GM12878 (cell line): ENCODE measurements at regions not wholly inside any gene's neighbourhood (a gene's known extent, or its start where the extent isn't known, plus 50 kb on each side); places are given as distances from the start of the nearest gene placed in this dataset.

Experiments used
- ATAC-seq: fragments of 200-7000 bp; cut with Tn5 transposase; 3 replicates; pipeline ENCODE4 v1.9.1; 2020; ENCODE audit warnings: mild to moderate bottlenecking, moderate library complexity
- BruUV-seq: library from RNA; stranded (reverse); fragments of 400-500 nt; replicated peaks from 2 replicates; lab custom pipeline; 2021; lab: Mats Ljungman, UMichigan
- CTCF ChIA-PET: fragments of 300-600 bp; sonication (Branson Sonifier 250); formaldehyde crosslinking; extraction: SDS; loops from one replicate; lab custom pipeline; 2021; ENCODE audit warnings: inconsistent platforms; lab: Yijun Ruan, JAX
- POLR2A ChIA-PET: fragments of 350-600 bp; formaldehyde crosslinking; extraction: SDS; loops from one replicate; lab custom pipeline; 2021; ENCODE audit warnings: inconsistent platforms; lab: Charles Lee
- RAD21 ChIA-PET: fragments of 300-600 bp; sonication (Branson Sonifier 250); formaldehyde crosslinking; loops from one replicate; lab custom pipeline; 2023; ENCODE audit warnings: antibody characterized with exemption; ENCODE audit not compliant: unreplicated experiment; lab: Charles Lee
- SMC1A ChIA-PET: fragments of 300-600 bp; sonication (Branson Sonifier 250); formaldehyde crosslinking; loops from one replicate; lab custom pipeline; 2023; ENCODE audit not compliant: unreplicated experiment, uncharacterized antibody; lab: Charles Lee
- DNase-seq: peaks from one replicate; pipeline ENCODE4 v3.0.0-alpha.2; 2011; ENCODE audit warnings: low read depth, low spot score
- FAIRE-seq: peaks from 3 replicates; lab custom pipeline; 2011; peaks lifted over from hg19 to GRCh38; lab: Jason Lieb, UNC
- H2AFZ ChIP-seq: 2 replicates; pipeline ENCODE4 v1.6.0; 2011; ENCODE audit warnings: low read depth, low read length, control low read depth; ENCODE audit not compliant: control insufficient read depth
- H3K27ac ChIP-seq: 2 replicates; pipeline ENCODE4 v1.5.1; 2011; ENCODE audit warnings: control low read depth; ENCODE audit not compliant: control insufficient read depth, insufficient read depth
- H3K27me3 ChIP-seq, 2 experiments: replicated peaks in 1 of 2; 2 replicates each; pipeline versions ENCODE4 v1.6.0 to v1.6.1; 2011; ENCODE audit warnings: low read length in 1 of 2; ENCODE audit not compliant: control insufficient read depth in 2 of 2, insufficient read depth in 2 of 2
- H3K36me3 ChIP-seq, 2 experiments: 2 replicates each; pipeline ENCODE4 v1.5.1; 2011; ENCODE audit warnings: low read length in 1 of 2; ENCODE audit not compliant: control insufficient read depth in 2 of 2, insufficient read depth in 2 of 2
- H3K4me1 ChIP-seq: 2 replicates; pipeline ENCODE4 v1.6.1; 2011; ENCODE audit warnings: mild to moderate bottlenecking, low read length, moderate library complexity, mixed read lengths; ENCODE audit not compliant: control insufficient read depth, insufficient read depth
- H3K4me2 ChIP-seq: 2 replicates; pipeline ENCODE4 v1.6.0; 2011; ENCODE audit warnings: control low read depth; ENCODE audit not compliant: control insufficient read depth, insufficient read depth
- H3K4me3 ChIP-seq: fragments of 200-600 bp; sonication (generic); 2 replicates; pipeline ENCODE4 v1.5.1; 2016
- H3K79me2 ChIP-seq: 2 replicates; pipeline ENCODE4 v1.6.0; 2011; ENCODE audit warnings: low read length; ENCODE audit not compliant: control insufficient read depth, insufficient read depth
- H3K9ac ChIP-seq: 2 replicates; pipeline ENCODE4 v1.8.0; 2011; ENCODE audit warnings: low read length, control low read depth, mixed read lengths; ENCODE audit not compliant: control insufficient read depth, insufficient read depth
- H3K9me3 ChIP-seq: replicated peaks from 3 replicates; pipeline ENCODE4 v1.5.1; 2011; ENCODE audit warnings: mild to moderate bottlenecking, low read length; ENCODE audit not compliant: control insufficient read depth, insufficient read depth
- H4K20me1 ChIP-seq: 2 replicates; pipeline ENCODE4 v1.6.0; 2011; ENCODE audit not compliant: control insufficient read depth, insufficient read depth
- BMI1 ChIP-seq: fragments of 450-650 bp; IDR thresholded peaks from 2 replicates; pipeline ENCODE4 v1.6.1; 2016; ENCODE audit warnings: mild to moderate bottlenecking, moderate library complexity, borderline replicate concordance
- EED ChIP-seq: sonication (generic); IDR thresholded peaks from 2 replicates; pipeline ENCODE4 v1.6.1; 2016; ENCODE audit warnings: antibody characterized with exemption, low read depth
- ETV6 ChIP-seq, 2 experiments: fragments of 450-650 bp in 1 of 2; IDR thresholded peaks in 1 of 2; conservative IDR thresholded peaks in 1 of 2; 2 replicates each; pipeline ENCODE4 v1.6.1; 2014; ENCODE audit warnings: antibody characterized with exemption in 1 of 2, borderline replicate concordance in 1 of 2, low read depth in 1 of 2, mild to moderate bottlenecking in 1 of 2, moderate library complexity in 1 of 2
- POLR2AphosphoS2 ChIP-seq: IDR thresholded peaks from 2 replicates; pipeline ENCODE4 v1.6.1; 2011; ENCODE audit warnings: low read depth, mild to moderate bottlenecking, low read length, improper control_type of control experiment, moderate library complexity
- SPI1 ChIP-seq: IDR thresholded peaks from 2 replicates; pipeline ENCODE4 v1.6.1; 2011; ENCODE audit warnings: low read depth, mild to moderate bottlenecking, low read length, moderate library complexity, borderline replicate concordance; ENCODE audit not compliant: insufficient read depth
- WGBS: methylation state at CpG from one replicate; pipeline ENCODE4 v1.1.6; 2016; ENCODE audit warnings: low lambda C conversion rate; ENCODE audit not compliant: insufficient replicate concordance, insufficient coverage; ENCODE audit errors: missing lambda C conversion rate; 5-methylcytosine and 5-hydroxymethylcytosine counted together
- in situ Hi-C: fragments of 300-500 bp; cut with MboI; formaldehyde crosslinking; loops from 9 replicates; pipeline ENCODE4 v1.14.3; 2018; ENCODE audit warnings: mixed read lengths
- intact Hi-C: fragments of 100-400 bp; cut with micrococcal nuclease; formaldehyde crosslinking; loops from one replicate; pipeline ENCODE4 v1.14.2; 2022; ENCODE audit not compliant: unreplicated experiment
- TF ChIP-seq, protein P1 (sequence below), 3 experiments: IDR thresholded peaks in 2 of 3; conservative IDR thresholded peaks in 1 of 3; 2 replicates each; pipeline ENCODE4 v1.5.1; 2011; ENCODE audit warnings: low read depth in 3 of 3, low read length in 3 of 3, mild to moderate bottlenecking in 3 of 3, control low read depth in 2 of 3, moderate library complexity in 2 of 3, inconsistent platforms in 1 of 3, mixed read lengths in 1 of 3; ENCODE audit not compliant: control insufficient read depth in 2 of 3, insufficient read depth in 1 of 3; ENCODE audit errors: extremely low read depth in 1 of 3

DNA sequence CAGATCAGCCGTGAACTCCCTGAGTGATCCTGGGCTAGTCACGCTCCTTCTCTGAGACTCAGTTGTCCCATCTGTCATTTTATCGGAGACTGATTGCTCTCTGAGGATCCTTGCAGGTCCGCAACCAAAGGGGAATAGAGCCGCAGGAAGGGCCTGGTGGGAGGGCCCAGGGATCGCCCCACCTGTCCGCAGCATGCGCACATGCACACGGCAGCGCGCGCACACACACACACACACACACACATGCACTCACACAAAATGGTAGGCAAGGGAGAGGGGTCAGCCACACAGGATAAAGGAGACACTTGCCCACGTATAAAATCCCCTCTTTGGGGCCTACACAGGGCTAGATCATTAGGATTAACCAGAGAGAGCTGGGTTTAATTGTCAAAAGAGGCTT lies 95.6 kb upstream of the FOXP4 start (continued):
- no peak for TF ChIP-seq BMI1
- TF ChIP-seq POLR2AphosphoS2 = no peak
- TF ChIP-seq SPI1 = no peak

DNA sequence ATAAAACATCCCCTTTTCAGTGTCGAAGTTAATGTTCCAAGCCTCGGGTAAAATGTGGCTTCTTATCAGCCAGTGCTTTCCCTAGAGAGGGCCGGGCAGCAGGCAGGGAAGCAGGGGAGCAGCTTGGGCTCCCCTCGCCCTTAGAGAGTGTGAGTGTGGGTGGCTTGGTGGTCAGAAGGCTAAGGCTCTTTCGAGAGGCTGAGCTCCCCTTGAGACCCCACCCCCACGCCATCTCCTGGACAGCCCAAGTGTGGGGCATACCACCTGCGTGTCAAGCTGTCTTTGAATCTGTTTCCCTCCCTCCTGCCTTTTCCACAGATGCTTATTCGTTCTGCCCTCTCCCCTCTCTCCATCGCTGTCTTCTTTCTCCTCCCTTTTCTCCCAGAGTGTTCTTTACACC lies 95.1 kb upstream of the FOXP4 start:
- H3K36me3 ChIP-seq = no peaks in the 10 kb centered on the region
- 38% methylated on average over 9 of the region's 9 CpGs for WGBS
- FAIRE-seq (no peak), ATAC-seq (peak; percentile 68), DNase-seq (no peak)
- no peak overlapping the region for H3K27ac ChIP-seq
- ChIA-PET RAD21 (interaction anchor here (0.8 to 1.3 kb wide), 3 partner anchors 23 to 266 kb away, joined by 3 to 4 read pairs (median 3); no protein-coding TSS in a partner anchor), POLR2A (no interaction called here), SMC1A (interaction anchor here (0.9 to 3.7 kb wide), 5 partner anchors 11 to 147 kb away, joined by 3 to 25 read pairs (median 4); no protein-coding TSS in a partner anchor), CTCF (interaction anchor here (0.6 to 4.8 kb wide), 11 partner anchors 10 to 231 kb away, joined by 3 to 33 read pairs (median 4); no protein-coding TSS in a partner anchor)
- no peak overlapping the region for H3K9ac ChIP-seq
- no peak overlapping the region for H2AFZ ChIP-seq
- no peak overlapping the region for H3K4me3 ChIP-seq
- peaks cover 4% of the 10 kb centered on the region in 2 experiments; a peak in 2 of 4 replicates for H3K27me3 ChIP-seq
- in situ Hi-C loops (no loop called here), intact Hi-C loops (no loop called here)
- no peaks in the 10 kb centered on the region for H4K20me1 ChIP-seq
- H3K9me3 ChIP-seq = no peaks in the 10 kb centered on the region
- no peaks in the 10 kb centered on the region for H3K4me1 ChIP-seq
- no peak overlapping the region for H3K4me2 ChIP-seq
- BruUV-seq = no TSS peak
- no peak for TF ChIP-seq EED
- TF ChIP-seq ETV6 (conservative IDR thresholded peaks at IDR 0.05 in 1 of 2, IDR thresholded peaks at IDR 0.05 in 1 of 2; ENCODE audit: borderline replicate concordance in 1 of 2, low read depth in 1 of 2) = no peak
- TF ChIP-seq, protein P1, sequence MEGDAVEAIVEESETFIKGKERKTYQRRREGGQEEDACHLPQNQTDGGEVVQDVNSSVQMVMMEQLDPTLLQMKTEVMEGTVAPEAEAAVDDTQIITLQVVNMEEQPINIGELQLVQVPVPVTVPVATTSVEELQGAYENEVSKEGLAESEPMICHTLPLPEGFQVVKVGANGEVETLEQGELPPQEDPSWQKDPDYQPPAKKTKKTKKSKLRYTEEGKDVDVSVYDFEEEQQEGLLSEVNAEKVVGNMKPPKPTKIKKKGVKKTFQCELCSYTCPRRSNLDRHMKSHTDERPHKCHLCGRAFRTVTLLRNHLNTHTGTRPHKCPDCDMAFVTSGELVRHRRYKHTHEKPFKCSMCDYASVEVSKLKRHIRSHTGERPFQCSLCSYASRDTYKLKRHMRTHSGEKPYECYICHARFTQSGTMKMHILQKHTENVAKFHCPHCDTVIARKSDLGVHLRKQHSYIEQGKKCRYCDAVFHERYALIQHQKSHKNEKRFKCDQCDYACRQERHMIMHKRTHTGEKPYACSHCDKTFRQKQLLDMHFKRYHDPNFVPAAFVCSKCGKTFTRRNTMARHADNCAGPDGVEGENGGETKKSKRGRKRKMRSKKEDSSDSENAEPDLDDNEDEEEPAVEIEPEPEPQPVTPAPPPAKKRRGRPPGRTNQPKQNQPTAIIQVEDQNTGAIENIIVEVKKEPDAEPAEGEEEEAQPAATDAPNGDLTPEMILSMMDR (IDR thresholded peaks at IDR 0.05 in 2 of 3, conservative IDR thresholded peaks at IDR 0.05 in 1 of 3; ENCODE audit: control insufficient read depth in 2 of 3, extremely low read depth in 1 of 3, insufficient read depth in 1 of 3, low read depth in 3 of 3, low read length in 3 of 3) = peak; percentile 5 to 29 (median 23); a peak in 2 of 6 replicates
- no peaks in the 10 kb centered on the region for H3K79me2 ChIP-seq
